WERI-Rb-1 (cell line): ENCODE measurements at regions not wholly inside any gene's neighbourhood (a gene's known extent, or its start where the extent isn't known, plus 50 kb on each side); places are given as distances from the start of the nearest gene placed in this dataset.

ENCODE experiments used
- DNase-seq: peaks from one replicate; pipeline ENCODE4 v3.0.0-alpha.2; 2020
- H3K27ac ChIP-seq: fragments of 250-450 bp; sonication (Bioruptor Pico); 2 replicates; pipeline ENCODE4 v1.5.1; 2020; ENCODE audit warnings: mild to moderate bottlenecking, moderate library complexity
- H3K27me3 ChIP-seq: fragments of 250-450 bp; sonication (Bioruptor Pico); 2 replicates; pipeline ENCODE4 v1.5.1; 2021; ENCODE audit warnings: mild to moderate bottlenecking, low read depth, moderate library complexity; ENCODE audit not compliant: insufficient read depth, severe bottlenecking
- H3K36me3 ChIP-seq: fragments of 250-450 bp; sonication (Bioruptor Pico); 2 replicates; pipeline ENCODE4 v1.5.1; 2020; ENCODE audit warnings: mild to moderate bottlenecking, moderate library complexity
- H3K4me3 ChIP-seq: 2 replicates; pipeline ENCODE4 v1.5.1; 2011; ENCODE audit warnings: low read depth, mild to moderate bottlenecking, control low read depth, low read length
- H3K9me3 ChIP-seq: fragments of 250-450 bp; sonication (Bioruptor Pico); 2 replicates; pipeline ENCODE4 v1.5.1; 2021; ENCODE audit warnings: mild to moderate bottlenecking, moderate library complexity; ENCODE audit not compliant: severe bottlenecking
- TF ChIP-seq, protein P1 (sequence below): IDR thresholded peaks from 2 replicates; pipeline ENCODE4 v1.5.1; 2011; ENCODE audit warnings: low read depth, mild to moderate bottlenecking, control low read depth, inconsistent platforms, low read length

DNA sequence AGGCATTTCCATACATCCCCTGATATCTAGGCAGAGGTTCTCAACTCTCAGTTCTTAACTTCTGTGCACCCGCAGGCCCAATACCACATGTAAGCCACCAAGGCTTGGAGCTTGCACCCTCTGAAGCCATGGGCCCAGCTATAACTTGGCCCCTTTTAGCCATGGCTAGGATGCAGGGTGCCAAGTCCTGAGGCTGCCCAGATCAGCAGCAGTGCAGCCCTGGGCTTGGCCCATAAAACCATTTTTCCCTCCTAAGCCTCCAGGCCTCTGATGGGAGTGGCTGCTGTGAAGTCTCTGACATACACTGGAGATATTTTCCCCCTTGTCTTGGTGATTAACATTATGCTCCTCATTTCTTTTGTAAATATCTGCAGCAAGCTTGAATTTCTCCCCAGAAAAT is 110.3 kb upstream of the CNTN1 start:
- H3K9me3 ChIP-seq, result peaks cover 11% of the 10 kb centered on the region
- TF ChIP-seq, protein P1, sequence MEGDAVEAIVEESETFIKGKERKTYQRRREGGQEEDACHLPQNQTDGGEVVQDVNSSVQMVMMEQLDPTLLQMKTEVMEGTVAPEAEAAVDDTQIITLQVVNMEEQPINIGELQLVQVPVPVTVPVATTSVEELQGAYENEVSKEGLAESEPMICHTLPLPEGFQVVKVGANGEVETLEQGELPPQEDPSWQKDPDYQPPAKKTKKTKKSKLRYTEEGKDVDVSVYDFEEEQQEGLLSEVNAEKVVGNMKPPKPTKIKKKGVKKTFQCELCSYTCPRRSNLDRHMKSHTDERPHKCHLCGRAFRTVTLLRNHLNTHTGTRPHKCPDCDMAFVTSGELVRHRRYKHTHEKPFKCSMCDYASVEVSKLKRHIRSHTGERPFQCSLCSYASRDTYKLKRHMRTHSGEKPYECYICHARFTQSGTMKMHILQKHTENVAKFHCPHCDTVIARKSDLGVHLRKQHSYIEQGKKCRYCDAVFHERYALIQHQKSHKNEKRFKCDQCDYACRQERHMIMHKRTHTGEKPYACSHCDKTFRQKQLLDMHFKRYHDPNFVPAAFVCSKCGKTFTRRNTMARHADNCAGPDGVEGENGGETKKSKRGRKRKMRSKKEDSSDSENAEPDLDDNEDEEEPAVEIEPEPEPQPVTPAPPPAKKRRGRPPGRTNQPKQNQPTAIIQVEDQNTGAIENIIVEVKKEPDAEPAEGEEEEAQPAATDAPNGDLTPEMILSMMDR, result no peak
- H3K4me3 ChIP-seq, result no peak overlapping the region
- no peaks in the 10 kb centered on the region for H3K27me3 ChIP-seq
- no peak for DNase-seq
- no peaks in the 10 kb centered on the region for H3K36me3 ChIP-seq
- no peak overlapping the region for H3K27ac ChIP-seq

DNA sequence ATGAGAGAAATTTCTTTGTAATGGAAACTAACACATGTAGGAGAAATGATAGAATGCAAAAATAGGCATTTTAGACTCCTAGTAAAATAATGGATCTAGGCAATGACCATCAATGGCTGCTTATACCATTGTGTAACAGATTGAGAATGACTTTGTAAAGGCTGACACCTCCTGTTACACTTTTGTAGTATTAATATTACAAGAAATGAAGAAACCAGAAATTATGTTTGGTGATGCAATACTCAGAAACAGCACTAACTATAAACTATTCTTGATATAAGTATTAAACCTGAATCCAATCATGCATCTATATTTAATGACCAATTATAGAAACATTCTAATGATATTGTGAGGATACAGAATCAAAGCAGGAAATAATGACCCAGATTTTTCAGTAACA is 108.5 kb upstream of the CNTN1 start:
- Histone ChIP-seq H3K27ac (no peak overlapping the region), H3K36me3 (no peaks in the 10 kb centered on the region), H3K27me3 (no peaks in the 10 kb centered on the region), H3K4me3 (no peak overlapping the region), H3K9me3 (peaks cover 11% of the 10 kb centered on the region)
- no peak for DNase-seq
- TF ChIP-seq, protein P1, result no peak

DNA sequence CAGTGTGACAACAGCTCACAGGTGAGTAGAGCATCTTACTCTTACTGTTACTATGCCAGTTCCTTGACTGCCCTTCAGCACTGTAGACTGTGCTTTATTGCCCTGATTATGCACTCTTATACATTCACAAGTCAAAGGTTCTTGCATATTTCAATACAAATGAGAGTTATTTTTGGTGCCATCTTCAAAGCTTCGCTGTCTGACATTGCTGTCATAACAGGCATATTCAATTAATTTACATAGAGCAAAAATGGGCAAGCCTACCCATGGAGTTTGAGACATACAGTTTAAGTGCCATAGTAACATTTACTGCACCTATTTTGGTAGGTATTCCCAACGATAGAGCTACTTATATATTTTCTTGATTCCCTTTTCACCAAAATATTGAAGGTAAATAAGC is 107.5 kb upstream of the CNTN1 start:
- Histone ChIP-seq H3K36me3 (no peaks in the 10 kb centered on the region), H3K27ac (no peak overlapping the region), H3K4me3 (no peak overlapping the region), H3K27me3 (no peaks in the 10 kb centered on the region), H3K9me3 (peaks cover 11% of the 10 kb centered on the region)
- no peak for DNase-seq
- TF ChIP-seq, protein P1, result no peak

DNA sequence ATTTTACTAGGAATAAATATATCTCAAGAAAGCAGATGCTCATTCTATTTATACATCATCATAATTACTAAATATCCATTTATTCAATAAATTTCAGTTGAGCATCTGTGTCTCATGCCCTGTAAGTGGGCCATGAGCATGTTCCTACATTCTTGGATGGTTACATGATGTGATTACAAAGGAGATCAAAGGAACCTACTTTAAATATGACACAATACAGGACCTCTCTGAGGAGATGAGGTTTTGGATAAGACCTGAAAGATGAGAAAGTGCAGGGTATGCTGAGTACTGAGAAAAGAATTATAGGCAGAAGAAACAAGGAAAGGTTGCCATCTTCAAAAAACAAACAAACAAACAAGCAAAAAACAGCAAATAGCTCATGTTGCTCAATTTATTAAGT is 105.4 kb upstream of the CNTN1 start:
- TF ChIP-seq, protein P1, result no peak
- Histone ChIP-seq H3K27ac (no peak overlapping the region), H3K4me3 (no peak overlapping the region), H3K27me3 (no peaks in the 10 kb centered on the region), H3K36me3 (no peaks in the 10 kb centered on the region), H3K9me3 (peaks cover 5% of the 10 kb centered on the region)
- no peak for DNase-seq

DNA sequence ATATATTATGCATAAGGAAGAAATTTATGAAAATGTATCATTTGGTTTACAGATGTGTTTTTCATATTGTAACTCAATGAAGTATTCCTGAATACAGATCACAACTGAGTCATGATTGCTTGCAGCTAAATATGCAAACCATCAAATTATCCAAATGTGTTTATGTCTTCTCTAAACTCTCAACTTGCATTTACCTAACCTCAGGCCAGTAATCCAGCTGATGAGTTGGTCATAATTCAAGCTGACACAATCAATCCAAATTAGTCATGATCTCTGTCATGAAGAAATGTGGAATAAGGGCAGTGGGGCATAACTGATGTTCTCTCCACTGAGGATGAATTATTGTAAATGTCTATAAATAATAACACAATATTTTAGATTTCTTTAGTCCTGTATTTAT is 104.8 kb upstream of the CNTN1 start:
- Histone ChIP-seq H3K4me3 (no peak overlapping the region), H3K27me3 (no peaks in the 10 kb centered on the region), H3K27ac (no peak overlapping the region), H3K9me3 (no peaks in the 10 kb centered on the region), H3K36me3 (no peaks in the 10 kb centered on the region)
- no peak for DNase-seq
- TF ChIP-seq, protein P1, result no peak

DNA sequence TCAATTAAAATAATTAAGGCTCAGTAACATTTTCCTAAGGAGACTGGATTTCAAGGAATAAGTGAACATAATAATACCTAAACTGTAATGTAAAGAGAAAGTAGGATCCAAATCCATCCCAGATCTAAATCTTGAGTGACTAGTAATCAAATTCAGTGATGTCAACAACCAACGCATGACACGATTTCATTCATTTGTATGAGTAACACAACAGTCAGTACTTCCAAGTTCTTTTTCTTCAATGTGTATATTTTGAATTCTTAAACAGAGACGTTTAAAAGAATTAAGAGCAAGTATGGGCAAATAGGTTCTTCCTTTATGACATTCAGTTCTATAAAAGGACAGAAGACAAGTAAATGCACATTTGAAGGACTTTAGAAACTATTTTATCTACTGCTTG is 104.3 kb upstream of the CNTN1 start:
- TF ChIP-seq, protein P1, result no peak
- no peak overlapping the region for H3K4me3 ChIP-seq
- DNase-seq, result no peak
- H3K27me3 ChIP-seq, result no peaks in the 10 kb centered on the region
- H3K27ac ChIP-seq, result no peak overlapping the region
- no peaks in the 10 kb centered on the region for H3K36me3 ChIP-seq
- no peaks in the 10 kb centered on the region for H3K9me3 ChIP-seq
